Pancreas (tissue), 10 donors: ENCODE measurements at regions not wholly inside any gene's neighbourhood (a gene's known extent, or its start where the extent isn't known, plus 50 kb on each side); places are given as distances from the start of the nearest gene placed in this dataset.

Source experiments
- ATAC-seq, 4 donors: fragments of 200-7000 bp; cut with Tn5 transposase; one replicate each; pipeline versions ENCODE4 v1.8.0 to v1.9.1; 2020; ENCODE audit warnings: mild to moderate bottlenecking in 4 of 4, moderate library complexity in 4 of 4
- DNase-seq, 6 donors: peaks; one replicate each; pipeline ENCODE4 v3.0.0-alpha.2; 2020
- FAIRE-seq: peaks from 2 replicates; lab custom pipeline; 2012; peaks lifted over from hg19 to GRCh38; lab: Jason Lieb, UNC
- H3K27ac ChIP-seq, 4 donors: fragments of 200-600 bp; sonication (generic); 1 replicate in 3 of 4; 2 replicates in 1 of 4; pipeline versions ENCODE4 v1.5.0 to v1.8.0; 2020
- H3K27me3 ChIP-seq, 4 donors: fragments of 200-600 bp; one replicate each; pipeline ENCODE4 v1.8.0; 2021
- H3K36me3 ChIP-seq, 3 donors: fragments of 200-600 bp; sonication (generic) in 1 of 3; one replicate each; pipeline versions ENCODE4 v1.5.0 to v1.8.0; 2020 to 2021
- H3K4me1 ChIP-seq, 3 donors: fragments of 200-600 bp; one replicate each; pipeline ENCODE4 v1.8.0; 2021
- H3K4me3 ChIP-seq, 4 donors: fragments of 200-600 bp; sonication (generic) in 2 of 4; one replicate each; pipeline versions ENCODE4 v1.5.0 to v1.8.0; 2020 to 2021
- H3K9me3 ChIP-seq, 4 donors: fragments of 200-600 bp; one replicate each; pipeline ENCODE4 v1.8.0; 2021
- WGBS, 2 donors: extraction: QIAGEN DNeasy Blood & Tissue Kit; methylation state at CpG; one replicate each; pipeline ENCODE4 v1.1.7; 2013; 5-methylcytosine and 5-hydroxymethylcytosine counted together
- intact Hi-C, 3 donors: fragments of 100-400 bp; cut with DNase I; formaldehyde crosslinking; loops; one replicate each; pipeline versions ENCODE4 v1.11.1 to v1.14.2; 2022
- TF ChIP-seq, protein P1 (sequence below), 4 donors: fragments of 200-600 bp; sonication (generic) in 3 of 4; IDR thresholded peaks; one replicate each; pipeline versions ENCODE4 v1.5.0 to v1.8.0; 2021; ENCODE audit warnings: antibody characterized with exemption in 4 of 4
- donor health status: healthy with polysubstance abuse.
- donor health status: DM: no; HTN: no; CAD: no; lungs with moderate emphysema.
- donor health status: DM: no; HTN: no; CAD: no.
- donor health status: control.
- donor health status: control.
- donor health status: Bipolar disorder and iron deficiency.
- donor health status: DM: yes; HTN: yes; CAD: no.
- donor health status: DM: no; HTN: no; CAD: no.
- donor health status: DM: no; HTN: no; CAD: no.
- donor health status: DM: yes; HTN: yes; CAD: no.

GRCh38 chr20:46838011-46838410 lies 56.6 kb upstream of the EYA2 start:
- Histone ChIP-seq H3K36me3 (no peaks in the 10 kb centered on the region), H3K27ac (no peak overlapping the region), H3K4me1 (no peaks in the 10 kb centered on the region), H3K9me3 (no peaks in the 10 kb centered on the region), H3K4me3 (no peak overlapping the region), H3K27me3 (no peaks in the 10 kb centered on the region)
- TF ChIP-seq, protein P1, sequence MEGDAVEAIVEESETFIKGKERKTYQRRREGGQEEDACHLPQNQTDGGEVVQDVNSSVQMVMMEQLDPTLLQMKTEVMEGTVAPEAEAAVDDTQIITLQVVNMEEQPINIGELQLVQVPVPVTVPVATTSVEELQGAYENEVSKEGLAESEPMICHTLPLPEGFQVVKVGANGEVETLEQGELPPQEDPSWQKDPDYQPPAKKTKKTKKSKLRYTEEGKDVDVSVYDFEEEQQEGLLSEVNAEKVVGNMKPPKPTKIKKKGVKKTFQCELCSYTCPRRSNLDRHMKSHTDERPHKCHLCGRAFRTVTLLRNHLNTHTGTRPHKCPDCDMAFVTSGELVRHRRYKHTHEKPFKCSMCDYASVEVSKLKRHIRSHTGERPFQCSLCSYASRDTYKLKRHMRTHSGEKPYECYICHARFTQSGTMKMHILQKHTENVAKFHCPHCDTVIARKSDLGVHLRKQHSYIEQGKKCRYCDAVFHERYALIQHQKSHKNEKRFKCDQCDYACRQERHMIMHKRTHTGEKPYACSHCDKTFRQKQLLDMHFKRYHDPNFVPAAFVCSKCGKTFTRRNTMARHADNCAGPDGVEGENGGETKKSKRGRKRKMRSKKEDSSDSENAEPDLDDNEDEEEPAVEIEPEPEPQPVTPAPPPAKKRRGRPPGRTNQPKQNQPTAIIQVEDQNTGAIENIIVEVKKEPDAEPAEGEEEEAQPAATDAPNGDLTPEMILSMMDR (IDR thresholded peaks at IDR 0.05): no peak
- intact Hi-C loops: no loop called here
- ATAC-seq (no peak), FAIRE-seq (no peak), DNase-seq (no peak)
- 38 to 45% methylated on average over 2 of the region's 2 CpGs for WGBS, 2 donors

GRCh38 chr20:46840054-46840729 lies 54.5 kb upstream of the EYA2 start:
- Histone ChIP-seq H3K27ac (no peak overlapping the region), H3K36me3 (no peaks in the 10 kb centered on the region), H3K4me1 (no peaks in the 10 kb centered on the region), H3K4me3 (no peak overlapping the region), H3K27me3 (no peaks in the 10 kb centered on the region), H3K9me3 (no peaks in the 10 kb centered on the region)
- 82 to 93% methylated on average over 4 of the region's 4 CpGs for WGBS, 2 donors
- intact Hi-C loops: no loop called here
- ATAC-seq: no peak
- FAIRE-seq: no peak
- TF ChIP-seq, protein P1 (IDR thresholded peaks at IDR 0.05): no peak
- DNase-seq: no peak
